NCI-H1417 (cell line): ENCODE measurements at regions not wholly inside any gene's neighbourhood (a gene's known extent, or its start where the extent isn't known, plus 50 kb on each side); places are given as distances from the start of the nearest gene placed in this dataset.
"Not testable (repeated sequence)": the region's sequence is repeated elsewhere in the genome, so short reads cannot be mapped to it uniquely, and the experiment has no call there.

Source experiments
- DNase-seq, 3 experiments: peaks; one replicate each; lab custom pipeline; 2025; lab: John Stamatoyannopoulos, UW

DNA sequence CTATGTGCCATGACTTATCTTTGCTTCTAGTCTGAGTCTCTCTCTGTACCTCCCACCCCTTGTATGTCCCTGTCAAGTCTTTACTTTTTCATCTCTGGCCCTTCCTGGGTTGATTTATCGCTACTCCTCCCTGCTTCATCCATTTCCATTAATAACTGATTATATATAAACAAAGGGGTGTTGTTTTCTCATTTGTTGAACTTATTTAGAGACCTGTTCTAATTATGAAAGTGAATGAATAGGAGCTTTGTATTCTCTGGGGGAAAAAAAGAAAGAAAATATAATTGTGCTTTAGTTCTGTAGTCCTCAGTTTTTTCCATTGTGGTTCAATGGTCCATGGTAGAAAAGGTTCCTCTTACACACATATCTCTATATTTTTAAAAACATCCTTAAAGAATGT lies 328.9 kb upstream of the PPP2R3A start:
- no peak for DNase-seq

- DNase-seq, result no peak
These were observed 328.5 kb upstream of the PPP2R3A start for GRCh38 chr3:135637013-135637412.

- peak in 2 of 3 experiments; percentile 44 to 83 for DNase-seq
These were observed 323.8 kb upstream of the PPP2R3A start for GRCh38 chr3:135641761-135642160.

DNA sequence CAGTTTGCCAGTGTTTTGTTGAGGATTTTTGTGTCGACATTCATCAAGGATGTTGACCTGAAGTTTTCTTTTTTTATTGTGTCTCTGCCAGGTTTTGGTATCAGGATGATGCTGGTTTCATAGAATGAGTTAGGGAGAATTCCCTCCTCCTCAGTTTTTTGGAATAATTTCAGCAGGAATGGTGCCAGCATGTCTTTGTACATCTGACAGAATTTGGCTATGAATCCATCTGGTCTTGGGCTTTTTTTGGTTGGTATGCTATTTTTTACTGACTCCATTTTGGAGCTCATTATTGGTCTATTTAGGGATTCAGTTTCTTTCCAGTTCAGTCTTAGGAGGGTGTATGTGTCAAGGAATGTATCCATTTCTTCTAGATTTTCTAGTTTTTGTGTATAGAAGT lies 320.0 kb upstream of the PPP2R3A start:
- no peak for DNase-seq

DNA sequence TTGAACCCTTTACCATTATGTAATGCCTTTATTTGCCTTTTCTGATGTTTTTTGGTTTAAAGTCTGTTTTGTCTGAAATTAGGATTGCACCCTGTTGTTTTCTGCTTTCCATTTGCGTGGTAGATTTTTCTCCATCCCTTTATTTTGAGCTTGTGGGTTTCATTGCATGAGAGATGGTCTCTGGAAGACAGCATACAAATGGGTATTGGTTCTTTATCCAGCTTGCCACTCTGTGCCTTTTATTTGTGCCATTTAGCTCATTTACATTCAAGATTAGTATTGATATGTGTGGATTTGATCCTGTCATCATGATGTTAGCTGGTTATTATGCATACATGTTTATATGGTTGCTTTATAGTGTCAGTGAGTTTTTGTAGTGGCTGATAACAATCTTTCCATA lies 318.7 kb upstream of the PPP2R3A start:
- DNase-seq, result no peak

DNA sequence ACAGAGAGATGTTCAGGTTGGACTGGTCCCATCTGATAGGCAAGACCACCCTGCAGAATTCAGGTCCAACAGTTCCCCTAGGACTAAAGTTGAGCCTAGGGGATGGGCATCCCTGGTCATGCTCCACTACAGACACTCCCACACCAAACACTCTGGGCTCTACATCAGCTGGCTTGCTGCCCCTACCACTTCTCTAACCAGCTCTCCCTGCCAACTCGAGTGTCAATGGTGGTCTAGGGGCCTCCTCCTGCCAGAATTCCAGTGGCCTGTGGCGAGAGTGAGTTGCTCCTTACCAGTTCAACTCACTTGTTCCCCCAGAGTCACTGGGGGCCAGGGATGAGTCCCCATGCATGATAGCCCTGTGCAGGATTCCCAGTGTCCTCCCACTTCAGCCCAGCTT lies 316.2 kb upstream of the PPP2R3A start:
- DNase-seq, result no peak

GRCh38 chr3:135650309-135650708 lies 315.2 kb upstream of the PPP2R3A start:
- no peak for DNase-seq

GRCh38 chr3:135652388-135652787 lies 313.1 kb upstream of the PPP2R3A start:
- DNase-seq, result no peak

DNA sequence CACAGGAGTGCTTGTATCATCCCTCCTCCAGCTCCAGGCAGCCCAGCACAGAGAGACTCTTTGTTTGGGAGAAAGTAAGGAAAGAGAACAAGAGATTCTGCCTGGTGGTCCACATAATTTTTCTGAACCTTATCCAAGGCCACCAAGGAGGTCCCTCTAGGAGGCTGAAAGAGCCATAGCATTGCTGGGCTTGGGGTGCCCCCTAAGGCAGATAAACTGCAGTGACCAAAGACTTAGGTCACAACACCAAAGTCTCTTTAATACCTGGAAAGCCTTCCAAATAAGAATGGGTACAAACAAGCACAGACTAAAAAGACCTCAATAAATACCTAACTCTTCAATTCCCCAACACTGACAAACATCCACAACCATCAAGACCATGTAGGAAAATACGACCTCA lies 310.2 kb upstream of the PPP2R3A start:
- DNase-seq, result no peak

- DNase-seq, result not testable (repeated sequence)
These were observed 307.1 kb upstream of the PPP2R3A start for GRCh38 chr3:135658451-135658850.

DNA sequence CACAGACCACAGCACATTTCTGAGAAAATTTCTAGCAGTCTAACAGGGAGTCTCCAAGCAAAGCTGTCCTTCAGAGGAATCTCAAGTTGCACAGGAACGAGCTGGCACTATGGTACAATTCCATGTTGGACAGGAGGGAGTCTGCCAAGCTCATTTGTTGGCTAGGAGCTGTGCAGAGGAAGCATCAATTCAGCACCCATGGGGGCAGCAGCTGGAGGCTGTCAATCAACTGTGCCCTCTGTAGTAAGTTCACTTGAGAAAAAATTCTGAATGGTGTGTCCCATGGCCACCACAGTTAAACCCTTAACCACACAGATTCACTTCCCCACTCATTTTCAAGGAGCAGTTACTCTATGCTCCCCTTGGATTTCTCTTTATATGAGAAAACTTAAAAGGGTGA lies 298.5 kb upstream of the PPP2R3A start:
- no peak for DNase-seq

- no peak for DNase-seq
These were observed 291.0 kb upstream of the PPP2R3A start for GRCh38 chr3:135674508-135674907.

GRCh38 chr3:135678386-135678785 lies 287.1 kb upstream of the PPP2R3A start:
- no peak for DNase-seq

DNA sequence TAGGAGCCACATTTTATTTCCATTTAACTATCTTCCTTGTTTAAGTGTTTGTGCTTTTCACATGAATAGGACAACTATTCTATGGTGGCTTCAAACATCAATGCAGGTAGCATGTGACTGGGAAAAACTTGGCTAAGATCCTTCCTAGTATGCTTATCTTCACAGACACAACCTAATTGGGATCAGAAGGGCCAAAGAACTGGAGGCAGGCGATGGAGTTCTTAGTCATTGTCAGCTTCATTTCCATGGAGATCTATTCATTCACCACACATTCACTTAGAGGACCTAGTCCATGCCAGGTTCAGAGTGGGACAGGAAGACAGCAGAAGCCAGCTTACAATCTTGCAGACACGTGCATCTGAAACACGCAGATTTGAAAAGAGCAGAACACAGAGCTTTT lies 277.5 kb upstream of the PPP2R3A start:
- DNase-seq, result no peak

DNA sequence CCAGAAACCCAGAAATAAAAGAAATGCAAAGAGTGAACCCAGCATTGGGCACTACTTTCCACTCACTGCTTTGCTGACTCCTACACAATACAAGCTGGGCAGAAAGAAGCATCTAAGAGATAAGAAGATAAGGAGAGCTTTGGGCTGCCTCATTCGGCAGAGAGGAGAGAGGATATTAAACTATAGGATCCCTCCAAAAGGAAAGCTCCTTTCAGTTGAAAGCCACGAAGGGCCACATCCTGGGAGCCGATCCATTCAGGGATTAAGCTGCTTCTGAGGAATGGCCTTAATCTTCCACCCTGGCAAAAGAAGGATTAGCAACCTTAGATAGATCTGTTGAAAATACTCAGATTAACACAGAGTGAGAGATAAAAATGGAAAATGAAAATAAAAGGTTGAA lies 274.9 kb upstream of the PPP2R3A start:
- no peak for DNase-seq

DNA sequence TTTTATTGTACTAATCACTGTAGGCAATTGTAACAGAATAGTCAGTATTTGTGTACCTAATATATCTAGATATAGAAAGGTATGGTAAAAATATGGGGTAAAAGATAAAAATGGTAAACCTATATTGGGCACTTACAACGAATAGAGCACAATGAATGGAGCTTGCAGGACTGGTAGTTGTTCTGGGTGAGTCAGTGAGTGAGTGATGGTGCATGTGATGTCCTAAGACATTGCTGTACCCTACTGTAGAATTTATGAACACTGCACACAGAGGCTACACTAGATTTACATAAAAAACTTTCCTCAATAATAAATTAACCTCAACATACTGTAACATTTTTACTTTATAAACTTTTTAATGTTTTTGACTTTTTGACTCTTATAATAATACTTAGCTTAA lies 274.3 kb upstream of the PPP2R3A start:
- no peak for DNase-seq

DNA sequence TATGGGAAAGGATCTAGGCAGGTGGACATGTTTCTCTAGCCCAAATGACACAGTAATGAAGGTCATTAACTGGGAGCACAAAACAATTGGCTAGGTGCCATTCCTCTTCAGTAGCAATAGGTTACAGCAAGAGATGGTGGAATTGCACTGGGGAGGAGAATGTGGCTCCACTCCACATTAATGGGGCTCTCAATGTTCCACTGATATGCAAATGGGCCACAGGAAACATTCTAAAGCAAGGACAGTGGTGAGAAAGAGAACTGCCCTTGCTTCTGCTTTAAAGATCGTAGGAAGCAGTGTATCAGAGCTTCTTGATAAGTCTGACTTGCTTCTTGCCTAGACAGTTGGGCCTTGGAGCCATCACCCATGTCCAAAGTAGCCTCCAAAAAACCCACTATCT lies 271.4 kb upstream of the PPP2R3A start:
- DNase-seq, result peak in 2 of 3 experiments; percentile 89 to 99

DNA sequence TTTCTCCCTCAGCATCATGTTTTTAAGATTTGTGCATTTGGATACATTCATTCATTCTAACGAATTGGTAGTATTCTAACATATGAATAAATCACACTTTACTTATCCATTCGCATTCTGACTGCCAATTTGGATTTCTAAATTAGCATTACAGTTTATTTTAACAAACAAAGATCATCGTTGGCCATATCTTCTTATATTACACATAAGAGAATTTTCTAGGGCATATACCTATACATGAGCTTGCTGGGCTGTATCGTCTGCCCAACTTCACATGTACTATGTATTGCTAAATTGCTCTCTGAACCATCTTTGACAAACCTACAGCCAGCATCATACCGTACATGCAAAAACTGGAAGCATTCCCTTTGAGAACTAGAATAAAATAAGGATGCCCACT lies 265.8 kb upstream of the PPP2R3A start:
- no peak for DNase-seq

DNA sequence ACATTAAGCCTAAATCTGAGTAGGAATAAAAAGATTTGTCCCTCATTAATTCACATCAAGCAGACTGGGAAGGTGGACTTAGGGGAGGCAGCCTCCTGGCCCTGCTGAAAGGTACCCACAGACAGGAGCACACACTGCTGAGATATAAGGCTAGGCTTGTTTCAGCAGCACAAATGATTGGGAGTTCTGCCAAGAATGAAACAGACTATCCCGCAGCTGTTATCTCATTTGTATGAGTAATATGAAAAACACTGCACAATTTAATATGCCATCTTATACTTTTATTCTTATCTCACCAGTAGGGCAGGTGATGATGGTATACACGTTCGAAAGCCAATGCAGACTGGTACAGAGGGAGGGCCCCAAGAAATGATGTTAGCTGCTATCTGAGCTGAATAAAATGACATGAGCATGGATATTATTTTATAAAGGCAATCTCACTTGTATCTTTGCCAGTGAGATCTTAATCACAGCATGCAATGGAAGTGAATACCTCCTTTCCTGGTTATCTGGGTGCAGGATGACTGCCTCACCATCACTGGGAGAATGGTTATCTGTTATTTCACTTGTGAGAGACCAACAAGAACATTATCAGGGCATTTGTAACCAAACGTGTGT lies 258.7 kb upstream of the PPP2R3A start:
- DNase-seq, result no peak

- DNase-seq, result no peak
These were observed 246.1 kb upstream of the PPP2R3A start for GRCh38 chr3:135719449-135719848.

DNA sequence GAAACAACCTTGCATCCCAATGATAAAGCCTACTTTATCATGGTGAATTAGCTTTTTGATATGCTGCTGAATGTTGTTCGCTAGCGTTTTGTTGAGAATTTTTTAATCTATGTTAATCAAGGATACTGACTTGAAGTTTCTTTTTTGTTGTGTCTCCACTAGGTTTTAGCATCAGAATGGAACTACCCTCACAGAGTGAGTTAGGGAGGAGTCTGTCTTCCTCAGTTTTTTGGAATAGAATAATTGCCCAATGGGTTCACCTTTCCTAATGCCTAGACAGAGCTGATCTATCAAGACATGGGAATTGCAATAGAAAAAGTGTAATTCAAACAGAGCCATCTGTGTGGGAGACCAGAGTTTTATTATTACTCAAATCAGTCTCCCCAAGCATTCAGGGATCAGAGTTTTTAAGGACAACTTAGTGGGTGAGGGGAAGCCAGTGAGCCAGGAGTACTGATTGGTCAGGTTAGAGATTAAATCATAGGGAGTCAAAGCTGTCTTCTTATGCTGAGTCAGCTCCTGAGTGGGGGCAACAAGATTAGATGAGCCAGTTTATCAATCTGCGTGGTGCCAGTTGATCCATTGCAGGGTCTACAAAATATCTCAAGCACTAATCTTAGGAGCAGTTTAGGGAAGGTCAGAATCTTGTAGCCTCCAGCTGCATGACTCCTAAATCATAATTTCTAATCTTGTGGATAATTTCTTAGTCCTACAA lies 237.4 kb upstream of the PPP2R3A start:
- no peak for DNase-seq

DNA sequence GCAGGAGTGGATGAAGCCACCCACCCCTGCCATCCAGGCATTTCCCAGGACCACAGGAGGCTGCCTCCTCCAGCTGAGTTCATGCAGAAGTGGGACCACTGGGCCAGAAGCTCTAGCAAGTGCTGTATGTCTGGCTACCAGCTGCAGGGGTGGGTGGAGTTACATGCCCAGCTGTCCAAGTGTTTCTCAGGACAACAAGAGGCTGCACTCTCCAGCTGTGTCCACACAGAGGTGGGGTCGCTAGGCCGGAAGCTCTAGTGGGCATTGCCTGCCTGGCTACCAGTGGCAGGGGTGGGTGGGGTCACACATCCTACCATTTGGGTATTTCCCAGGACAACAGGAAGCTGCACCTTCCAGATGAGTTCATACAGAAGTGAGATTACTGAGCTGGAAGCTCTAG lies 234.0 kb upstream of the PPP2R3A start:
- no peak for DNase-seq

DNA sequence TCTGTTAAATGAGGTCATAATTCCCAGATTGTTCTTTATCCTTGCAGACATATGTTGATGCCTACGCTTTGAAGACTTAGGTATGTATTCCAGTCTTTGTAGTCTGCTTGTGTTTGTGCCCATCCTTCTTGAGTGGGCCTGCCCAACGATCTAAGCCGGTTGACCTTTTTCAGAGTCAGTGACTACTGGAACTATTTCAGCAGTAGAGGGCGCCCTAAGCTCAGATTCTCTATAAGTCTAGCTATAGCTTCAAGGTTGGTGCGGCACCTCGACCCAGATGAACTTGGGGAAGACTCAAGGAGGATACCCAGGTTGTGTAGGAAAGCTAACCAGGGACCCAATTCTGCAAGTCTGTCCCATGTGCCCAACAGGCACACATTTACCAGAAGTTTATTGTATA lies 228.8 kb upstream of the PPP2R3A start:
- peak in 1 of 3 experiments; percentile 8 for DNase-seq

DNA sequence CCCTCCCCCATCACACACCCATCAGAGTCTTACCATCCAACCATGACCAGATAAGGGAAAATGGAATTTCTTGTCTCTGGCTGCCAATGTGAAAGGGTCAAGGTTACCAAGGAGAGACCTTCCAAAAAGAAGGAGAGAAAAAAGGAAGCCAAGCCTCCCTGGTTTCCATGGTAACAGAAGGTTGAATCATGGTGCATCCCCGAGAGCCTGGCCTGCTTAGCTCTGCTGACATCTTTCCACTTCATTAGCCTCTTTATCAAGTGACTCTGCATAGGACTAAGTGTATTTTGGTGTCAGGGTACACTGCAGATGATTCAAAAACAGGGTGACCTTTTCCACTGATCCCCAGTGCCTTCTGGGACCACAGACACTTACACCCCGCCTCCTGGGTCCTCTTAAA lies 225.7 kb upstream of the PPP2R3A start:
- DNase-seq, result peak in 1 of 3 experiments; percentile 15
